Ovary (tissue), 7 donors: ENCODE measurements at regions not wholly inside any gene's neighbourhood (a gene's known extent, or its start where the extent isn't known, plus 50 kb on each side); places are given as distances from the start of the nearest gene placed in this dataset.

ENCODE experiments used
- DNase-seq, 5 donors: peaks; one replicate each; pipeline ENCODE4 v3.0.0-alpha.2; 2019 to 2020
- H3K27ac ChIP-seq, 2 donors: fragments of 200-600 bp; one replicate each; pipeline versions ENCODE4 v1.5.1 to v1.8.0; 2019 to 2022
- H3K27me3 ChIP-seq: fragments of 200-600 bp; one replicate; pipeline ENCODE4 v1.8.0; 2022
- H3K36me3 ChIP-seq: fragments of 200-600 bp; sonication (generic); one replicate; pipeline ENCODE4 v1.5.1; 2019
- H3K4me1 ChIP-seq: one replicate; pipeline ENCODE4 v1.8.1; 2013; ENCODE audit warnings: mild to moderate bottlenecking, moderate library complexity; ENCODE audit not compliant: insufficient read depth
- H3K4me3 ChIP-seq: fragments of 200-600 bp; sonication (generic); one replicate; pipeline ENCODE4 v1.5.1; 2017
- H3K9me3 ChIP-seq, 2 donors: fragments of 200-600 bp in 1 of 2; sonication (generic) in 1 of 2; one replicate each; pipeline versions ENCODE4 v1.5.1 to v1.8.1; 2013 to 2019; ENCODE audit warnings: mild to moderate bottlenecking in 1 of 2, moderate library complexity in 1 of 2
- EP300 ChIP-seq: sonication (generic); formaldehyde crosslinking; IDR thresholded peaks from one replicate; pipeline ENCODE4 v1.6.1; 2017; ENCODE audit warnings: antibody characterized with exemption
- POLR2A ChIP-seq: fragments of 450-650 bp; IDR thresholded peaks from one replicate; pipeline ENCODE4 v1.6.1; 2017; ENCODE audit warnings: antibody characterized with exemption, mild to moderate bottlenecking, moderate library complexity
- WGBS, 3 donors: extraction: QIAGEN DNeasy Blood & Tissue Kit in 1 of 3; methylation state at CpG; one replicate each; pipeline versions ENCODE4 v1.1.5 to v1.1.7; 2013 to 2017; 5-methylcytosine and 5-hydroxymethylcytosine counted together
- intact Hi-C, 4 donors: fragments of 100-400 bp; cut with DNase I; formaldehyde crosslinking; loops; one replicate each; pipeline versions ENCODE4 v1.11.0 to v1.15.1; 2022 to 2023
- TF ChIP-seq, protein P1 (sequence below), 3 donors: fragments of 450-650 bp in 2 of 3; fragments of 200-600 bp in 1 of 3; IDR thresholded peaks; one replicate each; pipeline versions ENCODE4 v1.5.1 to v1.8.0; 2016 to 2022; ENCODE audit warnings: antibody characterized with exemption in 3 of 3, mild to moderate bottlenecking in 1 of 3
- donor health status: DM: no; HTN: no; CAD: no; lungs with moderate emphysema.
- donor health status: DM: no; HTN: no; CAD: no.
- donor health status: Bipolar disorder and iron deficiency.
- donor health status: DM: no; HTN: no; CAD: no.
- donor health status: DM: yes; HTN: yes; CAD: no.

DNA sequence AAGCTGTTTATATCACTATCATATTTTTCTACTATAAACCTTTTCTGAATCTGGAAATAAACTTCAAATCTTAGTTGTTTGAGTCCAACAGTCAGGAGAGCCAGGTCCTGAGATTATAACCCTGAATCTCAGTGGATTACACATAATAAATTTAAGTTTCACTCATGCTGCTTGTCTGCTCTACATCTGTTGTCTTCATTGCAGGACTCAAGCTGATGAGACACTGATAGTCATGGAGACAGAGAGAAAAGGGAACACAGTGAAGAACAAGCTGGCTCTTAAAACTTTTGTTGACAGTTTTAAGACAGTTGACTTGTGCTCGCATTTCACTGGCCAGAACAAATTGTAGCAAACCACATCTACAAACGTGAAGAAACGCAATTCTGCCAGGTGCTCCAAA is 327.0 kb upstream of the CTSO start:
- Histone ChIP-seq H3K27me3 (no peaks in the 10 kb centered on the region), H3K36me3 (no peaks in the 10 kb centered on the region), H3K27ac (no peak overlapping the region), H3K9me3 (no peaks in the 10 kb centered on the region), H3K4me3 (no peak overlapping the region), H3K4me1 (no peaks in the 10 kb centered on the region)
- TF ChIP-seq POLR2A (no peak), EP300 (no peak)
- TF ChIP-seq, protein P1, sequence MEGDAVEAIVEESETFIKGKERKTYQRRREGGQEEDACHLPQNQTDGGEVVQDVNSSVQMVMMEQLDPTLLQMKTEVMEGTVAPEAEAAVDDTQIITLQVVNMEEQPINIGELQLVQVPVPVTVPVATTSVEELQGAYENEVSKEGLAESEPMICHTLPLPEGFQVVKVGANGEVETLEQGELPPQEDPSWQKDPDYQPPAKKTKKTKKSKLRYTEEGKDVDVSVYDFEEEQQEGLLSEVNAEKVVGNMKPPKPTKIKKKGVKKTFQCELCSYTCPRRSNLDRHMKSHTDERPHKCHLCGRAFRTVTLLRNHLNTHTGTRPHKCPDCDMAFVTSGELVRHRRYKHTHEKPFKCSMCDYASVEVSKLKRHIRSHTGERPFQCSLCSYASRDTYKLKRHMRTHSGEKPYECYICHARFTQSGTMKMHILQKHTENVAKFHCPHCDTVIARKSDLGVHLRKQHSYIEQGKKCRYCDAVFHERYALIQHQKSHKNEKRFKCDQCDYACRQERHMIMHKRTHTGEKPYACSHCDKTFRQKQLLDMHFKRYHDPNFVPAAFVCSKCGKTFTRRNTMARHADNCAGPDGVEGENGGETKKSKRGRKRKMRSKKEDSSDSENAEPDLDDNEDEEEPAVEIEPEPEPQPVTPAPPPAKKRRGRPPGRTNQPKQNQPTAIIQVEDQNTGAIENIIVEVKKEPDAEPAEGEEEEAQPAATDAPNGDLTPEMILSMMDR (IDR thresholded peaks at IDR 0.05): no peak
- no peak for DNase-seq
- intact Hi-C loops: no loop called here
- 66 to 80% (median 73%) methylated on average over 3 of the region's 3 CpGs for WGBS, 3 donors

DNA sequence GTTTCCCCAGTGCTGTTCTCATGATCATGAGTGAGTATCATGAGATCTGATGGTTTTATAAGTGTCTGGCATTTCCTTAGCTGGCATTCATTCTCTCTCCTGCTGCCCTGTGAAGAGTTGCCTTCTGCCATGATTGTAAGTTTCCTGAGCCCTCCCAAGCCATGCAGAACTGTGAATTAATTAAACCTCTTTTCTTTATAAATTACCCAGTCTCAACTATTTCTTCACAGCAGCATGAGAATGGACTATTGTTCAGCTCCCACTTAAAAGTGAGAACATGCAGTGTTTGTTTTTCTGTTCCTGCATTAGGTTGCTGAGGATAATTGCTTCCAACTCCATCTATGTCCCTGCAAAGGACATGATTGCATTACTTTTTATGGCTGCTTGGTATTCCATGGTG is 311.7 kb upstream of the CTSO start:
- H3K27ac ChIP-seq: no peak overlapping the region
- H3K36me3 ChIP-seq: no peaks in the 10 kb centered on the region
- TF ChIP-seq EP300 (no peak), POLR2A (no peak)
- no peaks in the 10 kb centered on the region for H3K9me3 ChIP-seq
- no peaks in the 10 kb centered on the region for H3K27me3 ChIP-seq
- no peak overlapping the region for H3K4me3 ChIP-seq
- no peaks in the 10 kb centered on the region for H3K4me1 ChIP-seq
- no peak for DNase-seq
- intact Hi-C loops: no loop called here

DNA sequence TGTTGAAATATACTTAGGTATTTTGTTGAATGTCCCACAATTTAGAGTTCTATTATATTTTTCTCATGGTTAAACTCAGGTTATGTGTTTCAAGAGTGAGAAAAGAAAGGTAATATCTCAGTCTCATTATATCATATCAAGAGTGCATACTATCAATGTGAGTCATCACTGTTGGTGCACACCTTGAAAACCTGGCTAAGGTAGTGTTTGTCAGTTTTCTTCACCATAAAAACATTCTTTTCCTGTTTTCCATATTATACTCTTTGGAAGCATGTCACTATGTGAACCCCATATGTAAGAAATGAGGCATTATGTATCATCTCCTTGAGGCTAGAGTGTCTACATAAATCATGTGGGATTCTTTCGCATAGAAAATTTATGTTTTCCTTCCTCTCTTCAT is 307.6 kb upstream of the CTSO start:
- no peaks in the 10 kb centered on the region for H3K27me3 ChIP-seq
- H3K9me3 ChIP-seq: no peaks in the 10 kb centered on the region
- TF ChIP-seq, protein P1 (IDR thresholded peaks at IDR 0.05): no peak
- no peak for TF ChIP-seq EP300
- no peak for TF ChIP-seq POLR2A
- H3K36me3 ChIP-seq: no peaks in the 10 kb centered on the region
- no peak overlapping the region for H3K4me3 ChIP-seq
- DNase-seq: no peak
- H3K4me1 ChIP-seq: no peaks in the 10 kb centered on the region
- H3K27ac ChIP-seq: no peak overlapping the region
- WGBS, 3 donors: 92 to 95% (median 92%) methylated on average over 1 of the region's 1 CpG
- intact Hi-C loops: no loop called here

DNA sequence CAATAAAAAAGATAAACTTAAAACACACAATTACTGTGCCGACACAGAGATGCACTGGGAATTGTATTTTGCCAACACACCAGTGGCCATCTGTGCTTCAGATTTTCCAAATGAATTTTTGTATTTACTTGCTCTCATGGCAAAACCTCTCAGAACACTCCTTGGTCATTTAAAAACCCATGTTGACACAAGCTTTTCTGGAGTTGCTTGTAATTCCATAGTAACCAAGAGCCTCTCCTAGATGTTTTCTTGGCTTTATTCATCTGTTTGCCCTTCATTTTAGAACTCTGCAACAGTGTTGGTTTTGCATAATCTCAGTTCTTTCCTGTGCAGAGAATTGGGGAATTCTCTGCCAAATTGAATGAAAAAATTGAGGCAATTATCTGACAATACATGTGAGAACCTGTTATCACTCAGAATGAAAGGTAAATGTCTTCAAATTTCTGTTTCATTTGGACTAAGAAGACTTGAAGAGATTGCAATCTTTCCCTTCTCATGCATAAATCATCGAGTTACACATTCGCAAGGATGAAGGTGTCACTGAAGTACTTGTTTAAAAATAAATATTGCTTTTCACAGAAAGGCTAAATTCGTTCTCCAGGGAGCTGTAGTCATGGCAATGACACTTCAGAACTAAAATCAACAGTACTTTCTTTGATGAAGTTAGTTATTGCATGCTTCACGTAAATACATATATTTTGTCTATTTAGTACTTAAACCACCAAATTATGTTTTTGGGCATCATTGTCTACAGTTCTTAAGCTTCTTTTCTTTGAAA is 301.8 kb upstream of the CTSO start:
- intact Hi-C loops: no loop called here

DNA sequence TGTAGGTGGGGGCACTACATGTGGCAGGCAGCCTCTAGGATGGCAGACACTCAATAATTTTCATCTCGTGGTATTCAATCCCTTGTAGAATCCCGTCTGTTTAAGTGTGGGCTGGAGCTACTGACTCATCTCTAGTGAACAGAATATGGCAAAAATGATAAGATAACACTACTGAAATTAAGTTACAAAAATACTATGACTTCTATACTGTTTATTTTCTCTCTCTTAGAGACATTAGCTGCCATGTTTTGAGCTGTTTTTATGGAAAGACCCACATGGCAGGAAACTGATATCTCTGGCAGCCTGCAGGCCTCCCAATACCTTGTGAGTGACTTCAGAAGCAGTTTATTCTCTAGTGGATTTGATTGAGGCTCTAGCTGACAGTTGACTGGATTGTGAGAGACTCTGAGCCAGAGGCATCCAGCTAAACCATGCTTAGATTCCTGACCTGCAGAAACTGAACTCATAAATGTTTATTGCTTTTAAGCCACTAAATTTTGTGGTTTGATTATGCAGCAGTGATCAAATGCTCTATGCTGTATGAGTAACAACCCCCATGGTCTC is 298.8 kb upstream of the CTSO start:
- WGBS, 3 donors: 52 to 59% (median 53%) methylated on average over 2 of the region's 2 CpGs
- no peaks in the 10 kb centered on the region for H3K27me3 ChIP-seq
- no peak overlapping the region for H3K27ac ChIP-seq
- no peaks in the 10 kb centered on the region for H3K9me3 ChIP-seq
- DNase-seq: no peak
- no peaks in the 10 kb centered on the region for H3K36me3 ChIP-seq
- intact Hi-C loops: no loop called here
- no peak for TF ChIP-seq POLR2A
- TF ChIP-seq, protein P1 (IDR thresholded peaks at IDR 0.05): no peak
- no peak for TF ChIP-seq EP300
- no peak overlapping the region for H3K4me3 ChIP-seq
- no peaks in the 10 kb centered on the region for H3K4me1 ChIP-seq

More for the DNA sequence above, 301.8 kb upstream of the CTSO start:
- Histone ChIP-seq H3K36me3 (no peaks in the 10 kb centered on the region), H3K4me1 (no peaks in the 10 kb centered on the region), H3K27ac (no peak overlapping the region), H3K9me3 (no peaks in the 10 kb centered on the region), H3K4me3 (no peak overlapping the region), H3K27me3 (no peaks in the 10 kb centered on the region)
- no peak for TF ChIP-seq POLR2A
- no peak for TF ChIP-seq EP300
- DNase-seq: no peak
- WGBS, 3 donors: 32 to 47% (median 32%) methylated on average over 5 of the region's 5 CpGs
